ENCODE measurements at regions not wholly inside any gene's neighbourhood (a gene's known extent, or its start where the extent isn't known, plus 50 kb on each side); places are given as distances from the start of the nearest gene placed in this dataset.
A peak's percentile ranks its signal among the peaks of the same experiment; 100 is the strongest.

GRCh38 chr2:144048631-144049060, 471.3 kb downstream of the ZEB2 start:
- ATAC-seq (no peak), DNase-seq (no peak), FAIRE-seq (no peak)
- no peak for TF ChIP-seq CTCF (IDR thresholded peaks at IDR 0.05)
- H3K4me3 ChIP-seq: no peak overlapping the region
- H3K4me1 ChIP-seq: no peaks in the 10 kb centered on the region
- H3K27me3 ChIP-seq: no peaks in the 10 kb centered on the region
- intact Hi-C loops (cut with DNase I): no loop called here
- no peaks in the 10 kb centered on the region for H3K36me3 ChIP-seq
- no peaks in the 10 kb centered on the region for H3K9me3 ChIP-seq
- WGBS, 2 donors: 95 to 98% methylated on average over 4 of the region's 4 CpGs
- H3K27ac ChIP-seq: no peak overlapping the region

- FAIRE-seq (no peak), DNase-seq (no peak), ATAC-seq (no peak)
- Histone ChIP-seq H3K36me3 (no peaks in the 10 kb centered on the region), H3K4me3 (no peak overlapping the region), H3K27ac (no peak overlapping the region), H3K9me3 (no peaks in the 10 kb centered on the region), H3K27me3 (no peaks in the 10 kb centered on the region), H3K4me1 (no peaks in the 10 kb centered on the region)
- intact Hi-C loops (cut with DNase I): no loop called here
- WGBS, 2 donors: 96 to 97% methylated on average over 2 of the region's 2 CpGs
- TF ChIP-seq CTCF (IDR thresholded peaks at IDR 0.05): no peak
Observed at GRCh38 chr2:144042751-144043150, 477.2 kb downstream of the ZEB2 start.

GRCh38 chr2:144041612-144042011, 478.3 kb downstream of the ZEB2 start:
- DNase-seq (no peak), ATAC-seq (no peak), FAIRE-seq (no peak)
- Histone ChIP-seq H3K4me3 (no peak overlapping the region), H3K36me3 (no peaks in the 10 kb centered on the region), H3K27me3 (no peaks in the 10 kb centered on the region), H3K4me1 (no peaks in the 10 kb centered on the region), H3K9me3 (no peaks in the 10 kb centered on the region), H3K27ac (no peak overlapping the region)
- no peak for TF ChIP-seq CTCF (IDR thresholded peaks at IDR 0.05)
- 90 to 94% methylated on average over 1 of the region's 1 CpG for WGBS, 2 donors
- intact Hi-C loops (cut with DNase I): no loop called here

- FAIRE-seq (no peak), DNase-seq (no peak), ATAC-seq (no peak)
- Histone ChIP-seq H3K9me3 (no peaks in the 10 kb centered on the region), H3K4me3 (no peak overlapping the region), H3K27me3 (no peaks in the 10 kb centered on the region), H3K27ac (no peak overlapping the region), H3K4me1 (no peaks in the 10 kb centered on the region), H3K36me3 (no peaks in the 10 kb centered on the region)
- 96% methylated on average over 2 of the region's 2 CpGs for WGBS, 2 donors
- no peak for TF ChIP-seq CTCF (IDR thresholded peaks at IDR 0.05)
- intact Hi-C loops (cut with DNase I): no loop called here
Observed at GRCh38 chr2:144040834-144041233, 479.1 kb downstream of the ZEB2 start.

GRCh38 chr2:144032566-144032965, 487.4 kb downstream of the ZEB2 start:
- intact Hi-C loops (cut with DNase I): no loop called here
- FAIRE-seq (no peak), DNase-seq (no peak), ATAC-seq (peak in 1 of 4 donors; percentile 22)
- no peaks in the 10 kb centered on the region for H3K36me3 ChIP-seq
- H3K4me3 ChIP-seq: no peak overlapping the region
- no peak overlapping the region for H3K27ac ChIP-seq
- TF ChIP-seq CTCF (IDR thresholded peaks at IDR 0.05): no peak
- no peaks in the 10 kb centered on the region for H3K9me3 ChIP-seq
- H3K4me1 ChIP-seq: no peaks in the 10 kb centered on the region
- no peaks in the 10 kb centered on the region for H3K27me3 ChIP-seq

Measured in pancreas (tissue), 10 donors.